ENCODE measurements at regions not wholly inside any gene's neighbourhood (a gene's known extent, or its start where the extent isn't known, plus 50 kb on each side); places are given as distances from the start of the nearest gene placed in this dataset.
"Not testable (repeated sequence)": the region's sequence is repeated elsewhere in the genome, so short reads cannot be mapped to it uniquely, and the experiment has no call there.

DNA sequence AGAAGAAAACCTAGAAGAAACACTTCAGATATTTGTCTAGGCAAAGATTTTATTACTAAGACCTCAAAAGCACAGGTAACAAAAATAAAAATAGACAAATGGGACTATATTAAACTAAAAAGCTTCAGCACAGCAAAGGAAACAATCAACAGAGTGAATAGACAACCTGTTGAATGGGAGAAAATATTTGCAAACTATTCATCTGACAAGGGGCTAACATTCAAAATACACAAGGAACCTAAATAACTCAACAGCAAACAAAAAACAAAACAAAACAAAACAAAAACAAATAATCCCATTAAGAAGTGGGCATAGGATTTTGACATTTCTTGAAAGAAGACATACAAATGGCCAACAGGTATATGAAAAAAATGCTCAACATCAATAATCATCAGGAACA lies 192.7 kb upstream of the ZCCHC13 start:
- intact Hi-C loops (cut with DNase I, micrococcal nuclease): loop anchor here in 1 of 2 experiments (5.0 kb wide), 1 partner anchor 391 kb away; no protein-coding TSS in a partner anchor
- ChIA-PET POLR2A (no interaction called here), CTCF (no interaction called here)
- no peaks in the 10 kb centered on the region for H3K9me3 ChIP-seq (ENCODE audit: control insufficient read depth in 1 of 2, insufficient read depth in 1 of 2, low read length in 2 of 2)
- Mint-ChIP-seq H3K4me3 (no peak overlapping the region), H3K27ac (no peak overlapping the region), H3K27me3 (no peaks in the 10 kb centered on the region), H3K4me1 (ENCODE audit: low read depth) (no peaks in the 10 kb centered on the region), H3K36me3 (ENCODE audit: low read depth) (peaks cover 28% of the 10 kb centered on the region), H3K9me3 (peaks cover 1% of the 10 kb centered on the region)
- H3K4me3 ChIP-seq (ENCODE audit: low read length): no peak overlapping the region
- H3K36me3 ChIP-seq (ENCODE audit: insufficient read depth, low read length): no peaks in the 10 kb centered on the region
- H3K27ac ChIP-seq (ENCODE audit: low read depth in 1 of 2, low read length in 2 of 2): no peak overlapping the region
- no peaks in the 10 kb centered on the region for H3K4me1 ChIP-seq (ENCODE audit: insufficient read depth, low read length)
- TF ChIP-seq, protein P1, sequence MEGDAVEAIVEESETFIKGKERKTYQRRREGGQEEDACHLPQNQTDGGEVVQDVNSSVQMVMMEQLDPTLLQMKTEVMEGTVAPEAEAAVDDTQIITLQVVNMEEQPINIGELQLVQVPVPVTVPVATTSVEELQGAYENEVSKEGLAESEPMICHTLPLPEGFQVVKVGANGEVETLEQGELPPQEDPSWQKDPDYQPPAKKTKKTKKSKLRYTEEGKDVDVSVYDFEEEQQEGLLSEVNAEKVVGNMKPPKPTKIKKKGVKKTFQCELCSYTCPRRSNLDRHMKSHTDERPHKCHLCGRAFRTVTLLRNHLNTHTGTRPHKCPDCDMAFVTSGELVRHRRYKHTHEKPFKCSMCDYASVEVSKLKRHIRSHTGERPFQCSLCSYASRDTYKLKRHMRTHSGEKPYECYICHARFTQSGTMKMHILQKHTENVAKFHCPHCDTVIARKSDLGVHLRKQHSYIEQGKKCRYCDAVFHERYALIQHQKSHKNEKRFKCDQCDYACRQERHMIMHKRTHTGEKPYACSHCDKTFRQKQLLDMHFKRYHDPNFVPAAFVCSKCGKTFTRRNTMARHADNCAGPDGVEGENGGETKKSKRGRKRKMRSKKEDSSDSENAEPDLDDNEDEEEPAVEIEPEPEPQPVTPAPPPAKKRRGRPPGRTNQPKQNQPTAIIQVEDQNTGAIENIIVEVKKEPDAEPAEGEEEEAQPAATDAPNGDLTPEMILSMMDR (IDR thresholded peaks at IDR 0.05): no peak
- ATAC-seq (ENCODE audit: poor library complexity): no peak
- no peak for DNase-seq
- H3K27me3 ChIP-seq (ENCODE audit: control insufficient read depth in 1 of 2, insufficient read depth in 2 of 2, low read length in 2 of 2): no peaks in the 10 kb centered on the region

DNA sequence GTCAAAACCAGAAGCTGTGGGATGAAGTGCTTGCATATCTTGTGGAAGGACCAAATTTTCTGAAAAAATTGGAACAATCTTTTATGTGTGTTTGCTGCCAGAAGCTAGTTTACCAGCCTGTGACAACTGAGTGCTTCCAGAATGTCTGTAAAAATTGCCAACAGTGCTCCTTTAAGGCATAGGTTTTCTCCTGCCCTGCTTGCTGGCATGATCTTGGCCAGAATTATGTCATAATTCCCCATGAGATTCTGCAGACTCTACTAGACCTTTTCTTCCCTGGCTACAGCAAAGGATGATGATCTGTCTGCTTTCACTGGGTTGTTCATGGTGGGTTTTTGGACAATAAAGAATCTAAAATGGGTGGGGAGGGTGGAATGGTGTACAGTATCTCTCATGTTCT lies 196.3 kb upstream of the ZCCHC13 start:
- no peaks in the 10 kb centered on the region for H3K4me1 ChIP-seq (ENCODE audit: insufficient read depth, low read length)
- ATAC-seq (ENCODE audit: poor library complexity): no peak
- no peak overlapping the region for H3K4me3 ChIP-seq (ENCODE audit: low read length)
- Mint-ChIP-seq H3K4me3 (no peak overlapping the region), H3K4me1 (ENCODE audit: low read depth) (no peaks in the 10 kb centered on the region), H3K36me3 (ENCODE audit: low read depth) (peaks cover 35% of the 10 kb centered on the region), H3K27ac (no peak overlapping the region), H3K9me3 (peaks cover 2% of the 10 kb centered on the region), H3K27me3 (no peaks in the 10 kb centered on the region)
- no peak overlapping the region for H3K27ac ChIP-seq (ENCODE audit: low read depth in 1 of 2, low read length in 2 of 2)
- no peaks in the 10 kb centered on the region for H3K27me3 ChIP-seq (ENCODE audit: control insufficient read depth in 1 of 2, insufficient read depth in 2 of 2, low read length in 2 of 2)
- H3K36me3 ChIP-seq (ENCODE audit: insufficient read depth, low read length): no peaks in the 10 kb centered on the region
- TF ChIP-seq, protein P1 (IDR thresholded peaks at IDR 0.05): no peak
- peaks cover 0 to 8% of the 10 kb centered on the region in 2 experiments for H3K9me3 ChIP-seq (ENCODE audit: control insufficient read depth in 1 of 2, insufficient read depth in 1 of 2, low read length in 2 of 2)
- intact Hi-C loops (cut with DNase I, micrococcal nuclease): no loop called here
- no peak for DNase-seq
- ChIA-PET CTCF (no interaction called here), POLR2A (no interaction called here)

DNA sequence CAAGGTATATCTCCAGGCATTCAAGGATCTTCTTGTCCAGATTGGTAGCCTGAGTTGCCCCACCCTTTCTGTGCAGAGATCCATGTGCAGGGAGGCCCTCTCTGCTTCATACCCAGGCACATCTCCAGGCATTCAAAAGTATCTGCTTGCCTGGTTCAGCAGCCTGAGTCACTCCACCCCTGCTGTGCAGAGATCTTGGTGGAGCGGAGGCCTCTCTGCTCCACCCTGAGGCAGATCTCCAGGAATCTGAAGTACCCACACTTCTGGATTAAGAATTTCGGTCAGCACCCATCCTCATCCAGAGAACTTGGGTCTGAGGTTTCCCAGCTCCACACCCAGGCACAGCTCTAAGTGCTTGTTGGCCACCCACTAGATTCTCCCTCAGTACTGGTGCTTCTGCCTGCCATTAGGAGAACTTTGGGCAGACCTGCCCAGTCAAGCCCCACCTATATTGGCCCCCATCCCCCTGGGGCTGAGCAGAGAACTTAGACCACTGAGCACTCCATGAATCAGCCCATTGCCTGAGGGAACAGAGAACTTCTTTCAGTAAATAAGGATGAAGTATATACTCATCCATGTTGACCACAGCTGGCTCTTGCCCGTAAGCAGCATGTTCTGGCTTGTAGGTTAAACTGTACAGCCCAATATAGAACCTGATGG lies 199.5 kb upstream of the ZCCHC13 start:
- TF ChIP-seq, protein P1 (IDR thresholded peaks at IDR 0.05): no peak
- peaks cover 0 to 12% of the 10 kb centered on the region in 2 experiments for H3K9me3 ChIP-seq (ENCODE audit: control insufficient read depth in 1 of 2, insufficient read depth in 1 of 2, low read length in 2 of 2)
- ChIA-PET CTCF (no interaction called here), POLR2A (no interaction called here)
- H3K4me3 ChIP-seq (ENCODE audit: low read length): no peak overlapping the region
- Mint-ChIP-seq H3K4me1 (ENCODE audit: low read depth) (no peaks in the 10 kb centered on the region), H3K9me3 (peaks cover 2% of the 10 kb centered on the region), H3K4me3 (no peak overlapping the region), H3K27ac (no peak overlapping the region), H3K36me3 (ENCODE audit: low read depth) (peaks cover 37% of the 10 kb centered on the region), H3K27me3 (no peaks in the 10 kb centered on the region)
- H3K27ac ChIP-seq (ENCODE audit: low read depth in 1 of 2, low read length in 2 of 2): no peak overlapping the region
- ATAC-seq (ENCODE audit: poor library complexity) (no peak), DNase-seq (no peak)
- no peaks in the 10 kb centered on the region for H3K27me3 ChIP-seq (ENCODE audit: control insufficient read depth in 1 of 2, insufficient read depth in 2 of 2, low read length in 2 of 2)
- intact Hi-C loops (cut with DNase I, micrococcal nuclease): no loop called here
- H3K4me1 ChIP-seq (ENCODE audit: insufficient read depth, low read length): no peaks in the 10 kb centered on the region
- no peaks in the 10 kb centered on the region for H3K36me3 ChIP-seq (ENCODE audit: insufficient read depth, low read length)

DNA sequence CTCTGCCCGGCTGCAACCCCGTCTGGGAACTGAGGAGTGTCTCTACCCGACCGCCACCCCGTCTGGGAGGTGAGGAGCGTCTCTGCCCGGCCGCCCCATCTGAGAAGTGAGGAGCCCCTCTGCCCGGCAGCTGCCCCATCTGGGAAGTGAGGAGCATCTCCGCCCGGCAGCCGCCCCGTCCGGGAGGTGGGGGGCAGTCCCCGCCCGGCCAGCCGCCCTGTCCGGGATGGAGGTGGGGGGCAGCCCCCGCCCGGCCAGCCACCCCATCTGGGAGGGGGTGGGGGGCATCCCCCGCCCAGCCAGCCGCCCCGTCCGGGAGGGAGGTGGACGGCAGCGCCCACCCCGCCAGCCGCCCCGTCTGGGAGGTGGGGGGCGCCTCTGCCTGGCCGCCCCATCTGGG lies 205.6 kb upstream of the ZCCHC13 start:
- H3K4me3 ChIP-seq (ENCODE audit: low read length); ATAC-seq (ENCODE audit: poor library complexity); H3K4me1 Mint-ChIP-seq (ENCODE audit: low read depth); H3K36me3 Mint-ChIP-seq (ENCODE audit: low read depth); H3K4me3 Mint-ChIP-seq; H3K4me1 ChIP-seq (ENCODE audit: insufficient read depth, low read length); H3K9me3 Mint-ChIP-seq; POLR2A ChIA-PET; CTCF ChIA-PET; H3K27ac Mint-ChIP-seq; H3K27me3 Mint-ChIP-seq; intact Hi-C loops (cut with DNase I, micrococcal nuclease); H3K36me3 ChIP-seq (ENCODE audit: insufficient read depth, low read length); H3K27ac ChIP-seq (ENCODE audit: low read depth in 1 of 2, low read length in 2 of 2); DNase-seq; H3K27me3 ChIP-seq (ENCODE audit: control insufficient read depth in 1 of 2, insufficient read depth in 2 of 2, low read length in 2 of 2): not testable (repeated sequence)
- H3K9me3 ChIP-seq (ENCODE audit: control insufficient read depth in 1 of 2, insufficient read depth in 1 of 2, low read length in 2 of 2): peaks cover 0 to 14% of the 10 kb centered on the region in 2 experiments
